HG03520 (cell line): ENCODE measurements at regions not wholly inside any gene's neighbourhood (a gene's known extent, or its start where the extent isn't known, plus 50 kb on each side); places are given as distances from the start of the nearest gene placed in this dataset.
"Not testable (repeated sequence)": the region's sequence is repeated elsewhere in the genome, so short reads cannot be mapped to it uniquely, and the experiment has no call there.

Experiments used
- ATAC-seq: cut with Tn5 transposase; IDR thresholded peaks from one replicate; pipeline ENCODE4 v1.9.1; 2021; ENCODE audit warnings: mild to moderate bottlenecking, moderate library complexity; ENCODE audit not compliant: unreplicated experiment

- no peak for ATAC-seq
Observed at GRCh38 chrX:1020634-1021166, 191.7 kb downstream of the CRLF2 start.

GRCh38 chrX:1016926-1017325, 195.5 kb downstream of the CRLF2 start:
- not testable (repeated sequence) for ATAC-seq

- not testable (repeated sequence) for ATAC-seq
Observed at GRCh38 chrX:1016281-1016680, 196.2 kb downstream of the CRLF2 start.

GRCh38 chrX:1012678-1013300, 199.7 kb downstream of the CRLF2 start:
- no peak for ATAC-seq

- ATAC-seq, result no peak
Observed at GRCh38 chrX:1011691-1012283, 200.7 kb downstream of the CRLF2 start.

- no peak for ATAC-seq
Observed at GRCh38 chrX:1009771-1010170, 202.7 kb downstream of the CRLF2 start.

GRCh38 chrX:1006156-1006730, 206.2 kb downstream of the CRLF2 start:
- ATAC-seq, result no peak

GRCh38 chrX:1002611-1003010, 209.8 kb downstream of the CRLF2 start:
- no peak for ATAC-seq

GRCh38 chrX:997631-998137, 214.8 kb downstream of the CRLF2 start:
- no peak for ATAC-seq

GRCh38 chrX:994780-995179, 217.7 kb downstream of the CRLF2 start:
- no peak for ATAC-seq

GRCh38 chrX:989959-990510, 222.4 kb downstream of the CRLF2 start:
- ATAC-seq, result peak; percentile 93

- ATAC-seq, result not testable (repeated sequence)
Observed at GRCh38 chrX:988530-988929, 223.9 kb downstream of the CRLF2 start.

- ATAC-seq, result no peak
Observed at GRCh38 chrX:981791-982626, 230.4 kb downstream of the CRLF2 start.

- ATAC-seq, result no peak
Observed at GRCh38 chrX:980587-981235, 231.7 kb downstream of the CRLF2 start.

GRCh38 chrX:979127-979526, 233.3 kb downstream of the CRLF2 start:
- ATAC-seq, result not testable (repeated sequence)

- ATAC-seq, result no peak
Observed at GRCh38 chrX:973010-973632, 239.3 kb downstream of the CRLF2 start.

GRCh38 chrX:968148-968965, 244.1 kb downstream of the CRLF2 start:
- ATAC-seq, result no peak

GRCh38 chrX:966396-967070, 245.9 kb downstream of the CRLF2 start:
- no peak for ATAC-seq
